ENCODE measurements at regions not wholly inside any gene's neighbourhood (a gene's known extent, or its start where the extent isn't known, plus 50 kb on each side); places are given as distances from the start of the nearest gene placed in this dataset.

DNA sequence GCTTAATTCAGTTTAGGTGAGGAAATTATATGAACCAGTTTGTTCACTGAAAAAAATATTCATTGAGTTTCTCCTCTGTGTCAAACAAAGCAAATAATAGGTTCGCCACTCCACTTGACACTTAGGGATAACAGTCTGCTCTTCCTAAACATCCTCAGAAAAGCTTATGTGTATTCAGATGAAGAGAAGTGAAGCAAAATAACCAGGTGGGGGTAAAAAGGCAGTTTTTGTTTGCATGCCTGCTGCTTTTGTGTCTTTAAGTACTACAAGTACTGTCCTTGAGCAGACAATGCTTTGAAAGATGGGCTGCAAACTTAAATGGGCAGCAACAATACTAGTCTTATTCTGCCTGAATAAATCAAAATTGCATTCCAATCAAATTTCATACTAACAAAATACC lies 910.7 kb upstream of the MDGA2 start:
- no peak for DNase-seq
- H3K36me3 ChIP-seq (replicated peaks in 1 of 2), result no peaks in the 10 kb centered on the region
- H3K9me3 ChIP-seq (replicated peaks in 1 of 3), result no peaks in the 10 kb centered on the region
- no peak overlapping the region for H3K4me3 ChIP-seq
- no peaks in the 10 kb centered on the region for H3K4me1 ChIP-seq (replicated peaks in 1 of 2)
- no peak for TF ChIP-seq POLR2A (IDR thresholded peaks at IDR 0.05)
- no peak for TF ChIP-seq CTCF (IDR thresholded peaks at IDR 0.05)
- H3K27me3 ChIP-seq, result no peaks in the 10 kb centered on the region
- no peak overlapping the region for H3K27ac ChIP-seq
- intact Hi-C loops (cut with DNase I), result no loop called here
- 83 to 91% (median 89%) methylated on average over 1 of the region's 1 CpG for WGBS, 4 donors

DNA sequence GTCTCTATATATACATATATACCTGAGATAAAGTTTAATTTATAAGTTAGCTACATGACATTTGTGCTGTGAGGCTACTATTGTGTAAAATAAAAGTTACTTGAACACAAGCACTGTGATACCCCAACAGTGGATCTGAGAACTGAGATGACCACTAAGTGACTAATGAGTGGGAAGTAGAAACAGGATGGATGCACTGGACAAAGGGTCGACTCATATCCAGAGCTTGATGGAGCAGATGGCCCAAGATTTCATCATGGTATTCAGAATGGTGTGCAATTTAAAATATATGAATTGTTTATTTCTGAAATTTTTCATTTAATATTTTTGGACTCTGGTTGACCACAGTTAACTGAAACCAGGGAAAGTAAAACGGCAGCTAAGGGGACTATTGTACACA lies 908.6 kb upstream of the MDGA2 start:
- DNase-seq, result no peak
- TF ChIP-seq POLR2A (IDR thresholded peaks at IDR 0.05) (no peak), CTCF (IDR thresholded peaks at IDR 0.05) (no peak)
- Histone ChIP-seq H3K27me3 (no peaks in the 10 kb centered on the region), H3K36me3 (replicated peaks in 1 of 2) (no peaks in the 10 kb centered on the region), H3K4me1 (replicated peaks in 1 of 2) (no peaks in the 10 kb centered on the region), H3K9me3 (replicated peaks in 1 of 3) (no peaks in the 10 kb centered on the region), H3K4me3 (no peak overlapping the region), H3K27ac (no peak overlapping the region)
- WGBS, 4 donors, result 38 to 44% (median 44%) methylated on average over 2 of the region's 2 CpGs
- intact Hi-C loops (cut with DNase I), result no loop called here

DNA sequence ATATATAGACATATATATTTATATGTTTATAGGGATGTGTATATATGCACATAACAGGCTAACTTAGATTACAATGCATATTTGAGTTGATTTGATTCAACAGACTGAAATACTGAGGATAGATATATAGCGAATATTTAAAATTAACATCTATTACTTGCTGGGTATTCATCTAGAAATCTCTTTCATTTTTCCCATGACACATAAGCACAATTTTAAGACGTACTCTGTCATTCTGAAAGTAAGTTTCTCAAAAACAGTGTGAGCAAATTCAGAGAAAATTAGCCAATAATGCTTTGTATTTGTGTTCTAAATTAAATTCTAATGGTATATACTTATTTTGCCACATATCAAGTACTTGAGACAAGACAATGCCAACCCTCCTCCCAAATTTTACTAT lies 907.5 kb upstream of the MDGA2 start:
- DNase-seq, result no peak
- H3K27ac ChIP-seq, result no peak overlapping the region
- no peak overlapping the region for H3K4me3 ChIP-seq
- intact Hi-C loops (cut with DNase I), result no loop called here
- H3K9me3 ChIP-seq (replicated peaks in 1 of 3), result no peaks in the 10 kb centered on the region
- no peaks in the 10 kb centered on the region for H3K36me3 ChIP-seq (replicated peaks in 1 of 2)
- WGBS, 4 donors, result 81 to 88% (median 87%) methylated on average over 2 of the region's 2 CpGs
- no peak for TF ChIP-seq POLR2A (IDR thresholded peaks at IDR 0.05)
- TF ChIP-seq CTCF (IDR thresholded peaks at IDR 0.05), result no peak
- no peaks in the 10 kb centered on the region for H3K27me3 ChIP-seq
- H3K4me1 ChIP-seq (replicated peaks in 1 of 2), result no peaks in the 10 kb centered on the region

GRCh38 chr14:48580692-48581091 lies 905.3 kb upstream of the MDGA2 start:
- Histone ChIP-seq H3K27me3 (no peaks in the 10 kb centered on the region), H3K36me3 (replicated peaks in 1 of 2) (no peaks in the 10 kb centered on the region), H3K27ac (no peak overlapping the region), H3K4me3 (no peak overlapping the region), H3K4me1 (replicated peaks in 1 of 2) (no peaks in the 10 kb centered on the region), H3K9me3 (replicated peaks in 1 of 3) (no peaks in the 10 kb centered on the region)
- DNase-seq, result no peak
- TF ChIP-seq CTCF (IDR thresholded peaks at IDR 0.05), result no peak
- no peak for TF ChIP-seq POLR2A (IDR thresholded peaks at IDR 0.05)
- WGBS, 4 donors, result 79 to 88% (median 85%) methylated on average over 5 of the region's 5 CpGs
- intact Hi-C loops (cut with DNase I), result no loop called here

Measured in adrenal gland (tissue), 9 donors.